LoVo (cell line): ENCODE measurements at regions not wholly inside any gene's neighbourhood (a gene's known extent, or its start where the extent isn't known, plus 50 kb on each side); places are given as distances from the start of the nearest gene placed in this dataset.

Experiments
- DNase-seq: peaks from one replicate; pipeline ENCODE4 v3.0.0-alpha.2; 2016; ENCODE audit warnings: low spot score

DNA sequence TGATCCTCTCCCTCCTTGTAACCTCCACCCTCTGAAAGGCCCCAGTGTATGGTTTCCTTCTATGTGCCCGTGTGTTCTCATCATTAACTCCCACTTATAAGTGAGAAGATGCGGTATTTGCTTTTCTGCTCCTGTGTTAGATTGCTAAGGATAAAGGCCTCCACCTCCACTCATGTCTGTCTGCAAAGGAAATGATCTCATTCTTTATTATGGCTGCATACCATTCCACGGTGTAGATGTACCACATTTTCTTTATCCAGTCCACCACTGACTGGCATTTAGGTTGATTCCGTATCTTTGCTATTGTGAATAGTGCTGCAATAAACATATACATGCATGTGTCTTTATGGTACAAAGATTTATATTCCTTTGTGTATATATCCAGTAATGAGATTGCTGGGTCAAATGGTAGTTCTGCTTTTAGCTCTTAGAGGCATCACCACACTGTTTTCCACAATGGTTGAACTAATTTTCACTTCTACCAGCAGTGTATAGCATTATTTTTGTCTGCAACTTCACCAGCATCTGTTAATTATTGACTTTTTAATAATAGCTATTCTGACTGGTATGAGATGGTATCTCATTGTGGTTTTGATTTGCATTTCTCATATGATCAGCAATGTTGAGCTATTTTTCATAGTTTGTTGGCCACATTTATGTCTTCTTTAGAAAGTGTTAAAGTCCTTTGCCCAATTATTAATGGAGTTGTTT is 1030.9 kb downstream of the FSTL5 start:
- DNase-seq, result no peak

DNA sequence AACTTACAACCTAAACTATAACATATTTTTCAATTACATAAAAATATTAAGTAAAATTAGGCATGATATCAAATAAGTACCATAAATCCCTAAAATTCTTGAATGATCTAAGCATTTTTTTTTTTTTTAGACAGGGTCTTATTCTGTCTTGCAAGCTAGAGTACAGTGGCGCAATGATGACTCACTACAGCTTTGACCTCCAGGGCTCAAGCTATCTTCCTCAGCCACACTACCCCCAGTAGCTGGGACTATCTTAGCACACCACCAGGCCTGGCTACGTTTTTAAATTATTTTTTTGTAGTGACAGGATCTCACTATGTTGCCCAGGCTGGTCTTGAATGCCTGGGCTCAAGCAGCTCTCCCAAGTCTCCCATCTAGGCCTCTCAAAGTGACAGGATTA is 1042.3 kb downstream of the FSTL5 start:
- DNase-seq, result no peak

DNA sequence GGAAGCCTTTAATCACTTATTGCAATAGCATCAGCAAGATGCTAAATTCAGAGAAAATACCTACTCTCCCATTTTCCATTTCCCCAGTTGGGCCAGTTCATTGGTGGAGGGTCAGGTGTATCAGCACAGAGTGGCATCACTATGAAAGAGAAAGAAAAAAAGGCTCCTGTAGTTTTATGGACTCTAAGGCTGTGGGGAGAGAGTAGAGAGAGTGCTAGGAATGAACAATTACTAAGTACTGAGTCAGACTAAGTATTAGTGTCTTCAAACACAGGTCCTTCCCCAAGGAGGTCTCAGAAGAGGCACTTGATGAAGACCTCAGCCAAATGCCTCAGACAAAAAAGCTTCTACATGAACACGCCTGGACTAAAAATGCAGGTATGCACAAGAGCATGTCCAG is 1061.9 kb downstream of the FSTL5 start:
- DNase-seq, result no peak

DNA sequence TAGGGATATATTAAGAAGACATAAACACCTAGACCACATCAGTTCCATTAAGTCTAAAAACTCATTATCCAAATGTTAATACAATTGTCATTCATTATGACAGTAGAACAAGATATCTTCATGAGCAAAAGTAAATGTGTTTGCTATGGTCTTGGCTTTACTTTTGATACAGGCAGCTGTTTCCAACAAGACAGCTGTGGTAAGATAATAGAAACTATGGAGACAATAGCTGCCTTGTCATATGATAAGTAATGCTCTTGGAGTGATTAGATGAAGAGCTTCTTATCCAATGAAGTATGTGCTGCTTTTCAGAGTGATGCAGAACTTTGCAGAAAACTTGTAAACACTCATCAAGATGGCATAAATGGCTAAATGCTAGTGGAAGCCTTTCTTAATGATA is 1066.0 kb downstream of the FSTL5 start:
- DNase-seq, result no peak

DNA sequence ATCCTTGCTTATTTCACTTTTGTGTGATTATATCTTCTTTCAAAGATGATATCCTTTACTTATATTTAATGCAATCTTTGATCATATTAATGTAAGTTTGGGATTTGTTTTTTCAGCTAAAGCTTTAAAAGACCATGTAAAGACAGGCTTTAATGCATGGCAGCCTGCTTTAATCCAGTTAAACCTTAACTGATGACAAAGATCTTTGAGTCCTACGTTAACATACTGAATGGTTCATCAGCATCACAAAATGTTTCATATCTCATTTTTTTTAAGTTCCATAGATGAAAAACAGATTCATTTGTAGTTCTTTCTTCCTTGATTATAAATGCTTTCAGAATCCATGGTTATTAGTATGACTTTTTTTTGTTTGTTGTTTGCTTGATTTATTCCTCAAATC is 1102.8 kb downstream of the FSTL5 start:
- no peak for DNase-seq
